GM06990 (cell line): ENCODE measurements at regions not wholly inside any gene's neighbourhood (a gene's known extent, or its start where the extent isn't known, plus 50 kb on each side); places are given as distances from the start of the nearest gene placed in this dataset.

Source experiments
- DNase-seq: peaks from one replicate; pipeline ENCODE4 v3.0.0-alpha.2; 2011; ENCODE audit not compliant: insufficient read length; ENCODE audit errors: extremely low read depth
- H3K27me3 ChIP-seq: replicated peaks from 2 replicates; pipeline ENCODE4 v1.6.0; 2011; ENCODE audit warnings: low read length; ENCODE audit not compliant: control insufficient read depth, insufficient read depth
- H3K36me3 ChIP-seq: 2 replicates; pipeline ENCODE4 v1.5.1; 2011; ENCODE audit warnings: low read length; ENCODE audit not compliant: control insufficient read depth, insufficient read depth
- H3K4me3 ChIP-seq: replicated peaks from 2 replicates; pipeline ENCODE4 v1.5.1; 2011; ENCODE audit warnings: low read depth, mild to moderate bottlenecking, control low read depth, low read length
- TF ChIP-seq, protein P1 (sequence below): IDR thresholded peaks from 2 replicates; pipeline ENCODE4 v1.5.1; 2011; ENCODE audit warnings: low read length, control low read depth, mild to moderate bottlenecking, inconsistent platforms; ENCODE audit not compliant: insufficient read depth, poor library complexity, severe bottlenecking

DNA sequence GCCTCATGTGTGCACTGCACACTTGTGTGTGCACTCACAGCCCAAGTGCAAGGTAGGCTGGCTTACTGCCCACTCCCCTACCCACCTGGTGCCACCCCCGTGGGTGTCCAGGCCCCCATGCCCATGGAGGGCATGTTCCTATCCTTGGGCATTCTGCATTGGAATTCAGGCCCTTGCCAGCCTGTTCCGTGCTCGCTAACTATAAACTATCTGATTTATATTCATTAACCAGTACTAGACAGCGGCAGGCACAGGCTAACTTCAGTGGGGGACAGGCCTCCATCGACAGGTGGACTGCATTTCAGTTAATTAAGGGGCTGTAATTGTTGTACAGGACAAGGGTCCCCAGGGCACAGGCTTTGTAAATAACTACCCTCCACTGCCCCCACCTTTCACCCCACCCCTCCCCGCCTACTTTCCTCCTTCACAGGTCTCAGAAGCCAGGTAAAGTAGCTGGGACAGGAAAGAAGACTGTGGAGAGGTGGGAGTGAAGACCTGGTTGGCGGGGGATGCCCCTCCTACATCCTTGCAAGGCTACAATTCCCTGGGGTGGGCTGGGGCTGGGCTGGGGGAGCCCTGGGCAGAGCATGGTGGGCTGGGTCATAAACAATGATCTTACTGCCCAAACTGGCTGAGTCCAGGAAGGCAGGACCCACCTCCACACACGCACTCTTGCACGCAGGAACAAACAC lies 119.0 kb upstream of the LHX1 start:
- DNase-seq = no peak
- H3K27me3 ChIP-seq = no peaks in the 10 kb centered on the region; the same call in 1 of the 2 replicates
- no peaks in the 10 kb centered on the region for H3K36me3 ChIP-seq
- TF ChIP-seq, protein P1, sequence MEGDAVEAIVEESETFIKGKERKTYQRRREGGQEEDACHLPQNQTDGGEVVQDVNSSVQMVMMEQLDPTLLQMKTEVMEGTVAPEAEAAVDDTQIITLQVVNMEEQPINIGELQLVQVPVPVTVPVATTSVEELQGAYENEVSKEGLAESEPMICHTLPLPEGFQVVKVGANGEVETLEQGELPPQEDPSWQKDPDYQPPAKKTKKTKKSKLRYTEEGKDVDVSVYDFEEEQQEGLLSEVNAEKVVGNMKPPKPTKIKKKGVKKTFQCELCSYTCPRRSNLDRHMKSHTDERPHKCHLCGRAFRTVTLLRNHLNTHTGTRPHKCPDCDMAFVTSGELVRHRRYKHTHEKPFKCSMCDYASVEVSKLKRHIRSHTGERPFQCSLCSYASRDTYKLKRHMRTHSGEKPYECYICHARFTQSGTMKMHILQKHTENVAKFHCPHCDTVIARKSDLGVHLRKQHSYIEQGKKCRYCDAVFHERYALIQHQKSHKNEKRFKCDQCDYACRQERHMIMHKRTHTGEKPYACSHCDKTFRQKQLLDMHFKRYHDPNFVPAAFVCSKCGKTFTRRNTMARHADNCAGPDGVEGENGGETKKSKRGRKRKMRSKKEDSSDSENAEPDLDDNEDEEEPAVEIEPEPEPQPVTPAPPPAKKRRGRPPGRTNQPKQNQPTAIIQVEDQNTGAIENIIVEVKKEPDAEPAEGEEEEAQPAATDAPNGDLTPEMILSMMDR = no peak
- no peak overlapping the region for H3K4me3 ChIP-seq

DNA sequence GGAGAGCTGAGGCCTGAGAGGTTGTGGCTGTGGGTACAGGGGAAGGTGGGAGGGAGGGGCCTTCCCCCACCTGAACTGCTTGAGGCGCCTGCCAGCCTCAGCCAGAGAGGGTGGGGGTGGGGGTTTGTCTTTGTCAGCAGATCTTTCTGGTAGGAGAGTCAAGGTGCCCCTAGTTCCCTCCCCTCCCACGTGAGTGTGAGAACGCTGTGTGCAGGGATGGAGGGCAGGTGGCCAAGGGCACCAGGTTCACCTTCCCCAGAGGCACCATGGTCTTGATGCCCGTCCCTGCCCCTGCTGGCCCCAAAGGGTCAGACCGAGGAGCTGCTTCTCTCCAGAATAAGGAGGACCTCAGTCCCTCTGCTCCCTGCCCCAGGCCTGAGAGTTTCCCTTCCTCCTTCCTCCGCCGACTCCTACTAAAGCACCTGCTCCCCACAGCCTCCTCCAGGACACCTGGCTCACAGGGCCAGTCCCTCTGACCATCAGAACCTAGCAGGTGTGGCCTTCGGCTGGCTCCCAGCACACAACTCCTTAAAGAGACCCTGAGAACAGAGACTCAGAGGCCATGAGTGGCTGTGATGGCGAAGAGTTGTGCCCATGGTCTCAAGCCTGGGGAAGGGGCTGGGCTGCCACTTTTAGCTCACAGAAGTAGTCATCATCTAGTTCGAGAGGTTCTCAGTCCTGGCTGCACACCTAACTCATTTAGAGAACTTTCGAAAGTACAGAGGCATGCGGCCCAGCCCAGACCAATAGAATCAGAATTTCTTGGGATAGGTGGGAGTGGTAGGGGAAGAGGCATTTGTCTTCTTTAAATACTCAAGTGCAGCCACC lies 113.2 kb upstream of the LHX1 start:
- TF ChIP-seq, protein P1 = no peak
- no peaks in the 10 kb centered on the region for H3K36me3 ChIP-seq
- no peaks in the 10 kb centered on the region; the same call in none of the 2 replicates for H3K27me3 ChIP-seq
- no peak overlapping the region for H3K4me3 ChIP-seq
- no peak for DNase-seq

DNA sequence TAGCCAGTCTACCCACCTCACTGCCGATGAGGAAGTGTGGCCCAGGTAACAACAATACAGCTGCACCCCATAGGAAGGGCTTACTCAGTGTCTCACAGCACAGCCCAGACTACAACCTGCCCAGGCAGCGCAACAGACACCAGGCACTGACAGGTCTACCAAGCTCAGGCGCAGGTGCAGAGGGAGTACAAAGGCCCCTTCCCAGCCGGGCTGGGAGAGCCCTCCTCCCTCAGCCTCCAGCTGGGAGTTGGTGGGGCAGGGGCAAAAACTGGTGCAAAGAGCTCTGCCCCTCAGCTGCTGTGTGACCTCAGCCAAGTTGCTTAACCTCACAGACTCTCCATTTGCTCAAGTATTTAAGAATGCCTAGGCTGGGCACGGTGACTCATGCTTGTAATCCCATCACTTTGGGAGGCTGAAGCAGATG lies 112.6 kb upstream of the LHX1 start:
- TF ChIP-seq, protein P1 = no peak
- no peak for DNase-seq
- Histone ChIP-seq H3K36me3 (no peaks in the 10 kb centered on the region), H3K27me3 (no peaks in the 10 kb centered on the region; the same call in none of the 2 replicates), H3K4me3 (no peak overlapping the region)

DNA sequence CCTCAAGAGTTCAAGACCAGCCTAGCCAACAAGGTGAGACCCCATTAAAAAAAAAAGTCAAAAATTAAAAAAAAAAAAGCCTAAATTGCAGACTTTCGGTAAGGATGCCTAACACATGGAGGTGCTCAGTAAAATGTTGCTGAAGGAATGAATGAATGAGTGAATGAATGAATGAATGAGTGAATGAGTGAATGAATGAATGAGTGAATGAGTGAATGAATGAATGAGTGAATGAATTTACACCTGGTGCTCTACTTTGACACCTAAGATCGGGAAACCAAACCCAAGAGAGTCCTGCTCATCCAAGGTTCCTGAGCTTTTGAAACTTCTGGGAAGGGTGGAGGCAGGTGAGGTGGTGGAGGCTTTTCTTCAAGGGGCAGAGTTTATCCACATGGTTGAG lies 112.2 kb upstream of the LHX1 start:
- Histone ChIP-seq H3K4me3 (no peak overlapping the region), H3K27me3 (no peaks in the 10 kb centered on the region; the same call in none of the 2 replicates), H3K36me3 (no peaks in the 10 kb centered on the region)
- DNase-seq = no peak
- TF ChIP-seq, protein P1 = no peak

DNA sequence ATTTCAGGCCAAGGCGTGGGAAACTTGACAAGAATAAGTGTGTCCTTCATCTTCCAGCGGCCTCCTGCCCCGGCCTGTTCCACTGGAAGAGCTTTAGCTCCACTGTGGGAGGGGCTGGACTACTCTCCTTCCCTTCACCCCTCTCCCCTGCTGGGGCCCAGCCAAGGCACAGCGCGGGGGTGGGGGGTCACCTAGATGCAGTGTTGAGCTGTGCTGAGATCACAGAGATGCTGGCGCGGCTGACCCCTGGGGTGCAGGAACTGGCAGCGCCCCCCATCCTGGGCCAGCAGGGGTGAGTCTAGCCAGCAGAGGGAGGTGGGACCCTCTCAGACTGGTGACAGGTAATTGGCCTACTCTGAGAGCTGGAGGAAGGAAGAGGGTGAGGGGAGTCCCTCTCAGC lies 111.8 kb upstream of the LHX1 start:
- DNase-seq = no peak
- TF ChIP-seq, protein P1 = no peak
- H3K4me3 ChIP-seq = no peak overlapping the region
- H3K36me3 ChIP-seq = no peaks in the 10 kb centered on the region
- no peaks in the 10 kb centered on the region; the same call in none of the 2 replicates for H3K27me3 ChIP-seq
